ENCODE measurements at regions not wholly inside any gene's neighbourhood (a gene's known extent, or its start where the extent isn't known, plus 50 kb on each side); places are given as distances from the start of the nearest gene placed in this dataset.

DNA sequence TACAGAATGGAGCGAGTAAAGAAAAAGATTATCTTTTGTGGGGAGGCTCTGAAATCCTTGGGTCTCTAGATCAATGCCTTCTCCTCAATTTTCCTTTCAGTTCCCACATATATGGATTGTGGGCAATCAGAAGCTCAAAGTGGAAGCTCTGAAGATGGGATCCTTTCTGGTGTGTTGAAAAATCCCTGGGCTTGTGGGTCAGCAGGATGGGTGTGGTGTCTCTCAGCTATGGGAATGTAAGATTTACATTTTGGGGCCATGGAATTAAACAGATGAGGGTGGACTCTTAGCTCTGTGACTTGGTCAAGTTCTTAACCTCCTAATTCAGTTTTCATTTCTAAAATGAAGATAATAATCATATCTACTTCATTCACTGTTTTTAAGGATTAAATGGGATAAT lies 231.9 kb upstream of the CA10 start:
- no peak for DNase-seq (ENCODE audit: extremely low spot score, unreplicated experiment)
- Mint-ChIP-seq H3K9me3 (ENCODE audit: unreplicated experiment) (peaks cover 6% of the 10 kb centered on the region), H3K27ac (ENCODE audit: unreplicated experiment) (no peak overlapping the region), H3K4me1 (ENCODE audit: unreplicated experiment) (no peaks in the 10 kb centered on the region), H3K27me3 (ENCODE audit: unreplicated experiment) (no peaks in the 10 kb centered on the region), H3K36me3 (ENCODE audit: unreplicated experiment) (no peaks in the 10 kb centered on the region), H3K4me3 (ENCODE audit: unreplicated experiment) (no peak overlapping the region)
- TF ChIP-seq, protein P1, sequence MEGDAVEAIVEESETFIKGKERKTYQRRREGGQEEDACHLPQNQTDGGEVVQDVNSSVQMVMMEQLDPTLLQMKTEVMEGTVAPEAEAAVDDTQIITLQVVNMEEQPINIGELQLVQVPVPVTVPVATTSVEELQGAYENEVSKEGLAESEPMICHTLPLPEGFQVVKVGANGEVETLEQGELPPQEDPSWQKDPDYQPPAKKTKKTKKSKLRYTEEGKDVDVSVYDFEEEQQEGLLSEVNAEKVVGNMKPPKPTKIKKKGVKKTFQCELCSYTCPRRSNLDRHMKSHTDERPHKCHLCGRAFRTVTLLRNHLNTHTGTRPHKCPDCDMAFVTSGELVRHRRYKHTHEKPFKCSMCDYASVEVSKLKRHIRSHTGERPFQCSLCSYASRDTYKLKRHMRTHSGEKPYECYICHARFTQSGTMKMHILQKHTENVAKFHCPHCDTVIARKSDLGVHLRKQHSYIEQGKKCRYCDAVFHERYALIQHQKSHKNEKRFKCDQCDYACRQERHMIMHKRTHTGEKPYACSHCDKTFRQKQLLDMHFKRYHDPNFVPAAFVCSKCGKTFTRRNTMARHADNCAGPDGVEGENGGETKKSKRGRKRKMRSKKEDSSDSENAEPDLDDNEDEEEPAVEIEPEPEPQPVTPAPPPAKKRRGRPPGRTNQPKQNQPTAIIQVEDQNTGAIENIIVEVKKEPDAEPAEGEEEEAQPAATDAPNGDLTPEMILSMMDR (IDR thresholded peaks at IDR 0.05): no peak

DNA sequence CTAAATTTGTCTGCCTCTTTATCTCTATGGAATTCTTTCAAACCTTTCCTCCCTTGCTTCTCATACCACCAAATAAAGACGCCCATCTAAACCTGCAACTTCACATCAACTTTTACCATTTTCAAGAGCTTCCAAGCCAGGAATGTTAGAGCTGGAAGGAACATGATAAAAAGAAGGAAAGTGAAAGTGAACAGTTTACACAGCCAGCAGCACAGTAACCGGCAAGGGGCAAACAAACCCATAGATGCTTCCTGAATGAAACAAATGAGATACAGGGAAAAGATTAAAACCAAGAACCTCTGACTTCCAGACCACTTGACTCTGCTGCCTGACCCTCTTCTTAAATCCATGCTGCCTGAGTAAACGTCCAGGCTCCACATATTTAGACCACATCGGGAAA lies 231.1 kb upstream of the CA10 start:
- Mint-ChIP-seq H3K9me3 (ENCODE audit: unreplicated experiment) (peaks cover 4% of the 10 kb centered on the region), H3K36me3 (ENCODE audit: unreplicated experiment) (no peaks in the 10 kb centered on the region), H3K4me1 (ENCODE audit: unreplicated experiment) (no peaks in the 10 kb centered on the region), H3K4me3 (ENCODE audit: unreplicated experiment) (no peak overlapping the region), H3K27ac (ENCODE audit: unreplicated experiment) (no peak overlapping the region), H3K27me3 (ENCODE audit: unreplicated experiment) (no peaks in the 10 kb centered on the region)
- no peak for DNase-seq (ENCODE audit: extremely low spot score, unreplicated experiment)
- TF ChIP-seq, protein P1 (IDR thresholded peaks at IDR 0.05): no peak

- Mint-ChIP-seq H3K4me1 (ENCODE audit: unreplicated experiment) (no peaks in the 10 kb centered on the region), H3K27ac (ENCODE audit: unreplicated experiment) (no peak overlapping the region), H3K4me3 (ENCODE audit: unreplicated experiment) (no peak overlapping the region), H3K27me3 (ENCODE audit: unreplicated experiment) (no peaks in the 10 kb centered on the region), H3K36me3 (ENCODE audit: unreplicated experiment) (no peaks in the 10 kb centered on the region), H3K9me3 (ENCODE audit: unreplicated experiment) (no peaks in the 10 kb centered on the region)
- DNase-seq (ENCODE audit: extremely low spot score, unreplicated experiment): no peak
- TF ChIP-seq, protein P1 (IDR thresholded peaks at IDR 0.05): no peak
Observed at GRCh38 chr17:52388941-52389340, 230.4 kb upstream of the CA10 start.

GRCh38 chr17:52384695-52385094 lies 226.2 kb upstream of the CA10 start:
- TF ChIP-seq, protein P1 (IDR thresholded peaks at IDR 0.05): no peak

GRCh38 chr17:52383493-52384100 lies 225.1 kb upstream of the CA10 start:
- Mint-ChIP-seq H3K27me3 (ENCODE audit: unreplicated experiment) (no peaks in the 10 kb centered on the region), H3K27ac (ENCODE audit: unreplicated experiment) (no peak overlapping the region), H3K9me3 (ENCODE audit: unreplicated experiment) (no peaks in the 10 kb centered on the region), H3K36me3 (ENCODE audit: unreplicated experiment) (no peaks in the 10 kb centered on the region), H3K4me3 (ENCODE audit: unreplicated experiment) (no peak overlapping the region), H3K4me1 (ENCODE audit: unreplicated experiment) (no peaks in the 10 kb centered on the region)
- TF ChIP-seq, protein P1 (IDR thresholded peaks at IDR 0.05): peak; percentile 60
- DNase-seq (ENCODE audit: extremely low spot score, unreplicated experiment): no peak

More at GRCh38 chr17:52384695-52385094, 226.2 kb upstream of the CA10 start:
- H3K27me3 Mint-ChIP-seq (ENCODE audit: unreplicated experiment): no peaks in the 10 kb centered on the region
- DNase-seq (ENCODE audit: extremely low spot score, unreplicated experiment): no peak
- no peaks in the 10 kb centered on the region for H3K9me3 Mint-ChIP-seq (ENCODE audit: unreplicated experiment)
- no peaks in the 10 kb centered on the region for H3K36me3 Mint-ChIP-seq (ENCODE audit: unreplicated experiment)
- no peak overlapping the region for H3K4me3 Mint-ChIP-seq (ENCODE audit: unreplicated experiment)
- H3K27ac Mint-ChIP-seq (ENCODE audit: unreplicated experiment): no peak overlapping the region
- H3K4me1 Mint-ChIP-seq (ENCODE audit: unreplicated experiment): no peaks in the 10 kb centered on the region

All from osteocyte (in vitro differentiated cells).